Activated CD4-positive, alpha-beta T cell treated with anti-CD3 and anti-CD28 coated beads for 48 hours (primary cell): ENCODE measurements at regions not wholly inside any gene's neighbourhood (a gene's known extent, or its start where the extent isn't known, plus 50 kb on each side); places are given as distances from the start of the nearest gene placed in this dataset.
"Not testable (repeated sequence)": the region's sequence is repeated elsewhere in the genome, so short reads cannot be mapped to it uniquely, and the experiment has no call there.

Source experiments
- DNase-seq: peaks from one replicate; pipeline ENCODE4 v3.0.0-alpha.2; 2020

DNA sequence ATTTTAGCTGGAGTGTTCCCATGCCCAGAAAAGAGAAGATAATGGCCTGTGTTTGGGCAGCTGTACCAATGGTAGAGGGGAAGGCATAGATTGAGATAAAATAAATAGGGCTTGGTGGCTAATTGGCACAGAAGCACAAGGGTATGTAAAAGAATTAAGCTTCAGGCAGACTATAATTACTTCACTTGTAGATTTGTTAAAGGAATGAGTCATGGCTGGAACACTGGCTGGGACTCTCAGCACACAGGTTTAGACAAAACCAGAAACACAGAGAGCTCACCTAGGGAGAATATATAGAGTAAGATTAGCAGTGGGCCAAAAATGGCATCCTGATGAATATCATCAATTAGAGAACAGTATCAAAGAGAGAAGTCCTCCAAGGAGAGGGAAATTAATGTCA is 198.3 kb upstream of the FIGN start:
- DNase-seq = no peak

DNA sequence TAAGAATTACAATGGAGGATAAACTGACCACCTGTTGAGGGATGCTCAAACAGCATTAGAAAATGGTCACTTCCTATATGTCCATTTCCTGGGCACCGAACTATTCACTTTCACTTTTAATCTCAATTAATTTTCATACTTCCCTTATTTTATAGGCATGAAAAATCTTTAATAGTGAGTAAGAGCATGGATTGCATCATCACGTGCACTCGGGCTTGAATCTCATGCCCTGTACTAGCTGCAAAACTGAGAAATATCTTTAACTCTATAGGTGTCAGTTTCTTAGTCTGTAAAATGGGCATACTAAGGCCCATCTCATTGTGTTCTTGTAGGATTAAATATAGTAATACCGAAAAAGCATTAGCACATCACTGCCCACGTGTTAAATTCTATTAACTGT is 183.9 kb upstream of the FIGN start:
- no peak for DNase-seq

DNA sequence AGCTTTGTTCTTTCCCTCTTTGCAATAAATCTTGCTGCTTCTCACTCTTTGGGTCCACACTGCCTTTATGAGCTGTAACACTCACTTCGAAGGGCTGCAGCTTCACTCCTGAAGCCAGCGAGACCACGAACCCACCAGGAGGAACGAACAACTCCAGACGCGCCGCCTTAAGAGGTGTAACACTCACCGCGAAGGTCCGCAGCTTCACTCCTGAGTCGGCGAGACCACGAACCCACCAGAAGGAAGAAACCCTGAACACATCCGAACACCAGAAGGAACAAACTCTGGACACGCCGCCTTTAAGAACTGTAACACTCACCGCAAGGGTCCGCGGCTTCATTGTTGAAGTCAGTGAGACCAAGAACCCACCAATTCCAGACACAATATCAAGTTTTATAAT is 178.7 kb upstream of the FIGN start:
- not testable (repeated sequence) for DNase-seq

DNA sequence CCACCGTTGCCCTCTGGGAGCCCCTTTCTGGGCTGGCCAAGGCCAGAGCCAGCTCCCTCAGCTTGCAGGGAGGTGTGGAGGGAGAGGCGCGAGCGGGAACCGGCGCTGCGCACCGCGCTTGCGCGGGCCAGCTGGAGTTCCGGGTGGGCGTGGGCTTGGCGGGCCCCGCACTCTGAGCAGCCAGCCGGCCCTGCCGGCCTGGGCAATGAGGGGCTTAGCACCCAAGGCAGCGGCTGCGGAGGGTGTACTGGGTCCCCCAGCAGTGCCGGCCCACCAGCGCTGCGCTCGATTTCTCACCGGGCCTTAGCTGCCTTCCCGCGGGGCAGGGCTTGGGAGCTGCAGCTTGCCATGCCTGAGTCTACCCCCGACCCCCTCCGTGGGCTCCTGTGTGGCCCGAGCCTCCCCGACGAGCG is 177.7 kb upstream of the FIGN start:
- not testable (repeated sequence) for DNase-seq

DNA sequence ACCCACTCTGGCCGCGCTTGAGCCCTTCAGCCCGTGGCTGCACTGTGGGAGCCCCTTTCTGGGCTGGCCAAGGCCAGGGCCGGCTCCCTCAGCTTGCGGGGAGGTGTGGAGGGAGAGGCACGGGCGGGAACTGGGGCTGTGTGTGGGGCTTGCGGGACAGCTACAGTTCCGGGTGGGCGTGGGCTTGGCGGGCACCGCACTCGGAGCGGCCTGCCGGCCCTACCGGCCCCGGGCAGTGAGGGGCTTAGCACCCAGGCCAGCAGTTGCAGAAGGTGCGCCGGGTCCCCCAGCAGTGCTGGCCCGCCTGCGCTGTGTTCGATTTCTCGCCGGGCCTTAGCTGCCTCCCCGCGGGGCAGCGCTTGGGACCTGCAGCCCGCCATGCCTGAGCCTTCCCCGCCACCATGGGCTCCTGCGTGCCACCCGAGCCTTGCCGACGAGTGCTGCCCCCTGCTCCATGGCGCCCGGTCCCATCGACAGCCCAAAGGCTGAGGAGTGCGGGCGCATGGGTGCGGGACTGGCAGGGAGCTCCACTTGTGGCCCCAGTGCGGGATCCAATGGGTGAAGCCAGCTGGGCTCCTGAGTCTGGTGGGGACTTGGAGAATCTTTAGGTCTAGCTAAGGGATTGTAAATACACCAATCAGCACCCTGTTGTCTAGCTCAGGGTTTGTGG is 173.7 kb upstream of the FIGN start:
- DNase-seq = no peak

DNA sequence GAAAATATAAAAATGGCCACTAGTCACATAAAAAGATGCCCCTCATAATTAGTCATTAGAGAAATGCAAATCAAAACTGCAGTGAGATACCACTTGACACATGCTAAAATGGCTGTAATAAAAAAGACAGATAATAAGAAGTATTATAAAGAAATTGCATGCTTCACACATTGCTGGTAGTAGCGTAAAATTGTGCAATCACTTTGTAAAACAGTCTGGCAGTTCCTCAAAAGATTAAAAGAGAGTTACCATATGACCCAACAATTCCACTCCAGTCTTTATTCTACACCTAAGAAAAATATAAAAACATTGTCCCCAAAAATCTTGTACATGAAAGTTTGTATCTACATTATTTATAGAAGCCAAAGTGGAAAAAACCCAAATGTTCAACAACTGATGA is 170.6 kb upstream of the FIGN start:
- no peak for DNase-seq

DNA sequence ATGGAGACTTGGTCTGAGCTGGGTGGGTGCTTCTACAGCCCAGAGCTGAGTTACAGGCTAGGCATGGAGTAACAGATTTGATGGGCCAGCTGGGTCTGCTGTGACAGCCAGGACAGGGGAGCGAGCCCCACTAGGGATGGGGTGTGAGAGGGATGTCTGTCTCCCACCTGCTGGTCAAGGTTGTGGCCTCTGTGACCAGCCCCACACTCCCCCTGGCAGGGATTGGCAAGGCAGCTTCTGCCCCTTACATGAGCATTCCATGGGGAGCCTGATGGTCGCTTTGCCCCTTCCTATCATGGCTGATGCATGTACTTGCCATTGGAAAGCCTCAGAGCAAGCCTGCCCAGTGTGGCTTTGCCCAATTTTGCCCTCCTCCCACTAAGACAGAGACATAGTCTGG is 162.0 kb upstream of the FIGN start:
- DNase-seq = no peak

DNA sequence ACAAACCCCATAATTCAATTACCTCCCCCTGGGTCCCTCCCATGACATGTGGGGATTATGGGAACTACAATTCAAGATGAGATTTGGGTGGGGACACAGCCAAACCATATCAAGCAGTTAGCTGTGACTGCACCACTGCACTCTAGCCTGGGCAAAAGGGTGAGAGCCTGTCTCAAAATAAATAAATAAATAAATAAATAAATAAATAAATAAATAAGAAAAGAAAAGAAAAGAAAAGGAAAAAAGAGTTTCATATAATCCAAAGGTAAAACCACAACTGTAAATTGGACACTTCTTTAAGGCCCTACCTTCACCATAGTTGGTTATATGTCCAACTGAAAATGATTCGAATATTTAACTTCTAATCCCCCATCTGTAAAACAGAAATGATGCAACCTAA is 157.6 kb upstream of the FIGN start:
- not testable (repeated sequence) for DNase-seq

DNA sequence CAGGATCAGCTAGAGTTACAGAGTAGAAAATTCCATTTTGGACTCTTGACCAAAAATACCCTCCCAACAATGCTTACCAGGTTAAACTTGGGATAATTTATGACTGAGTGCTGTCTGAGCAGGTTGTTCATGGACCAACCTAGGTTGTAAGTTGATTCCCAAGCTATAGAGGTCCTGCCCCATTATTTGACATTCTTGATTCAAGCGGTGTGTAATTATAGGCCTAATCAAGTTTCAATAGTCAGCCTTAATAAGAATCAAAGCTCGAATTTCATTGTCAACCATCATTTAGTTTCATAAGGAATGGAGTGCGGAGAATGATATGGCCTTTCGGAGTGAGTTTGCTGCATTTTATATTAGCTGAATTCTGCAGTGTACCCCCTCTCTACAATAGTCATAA is 152.8 kb upstream of the FIGN start:
- DNase-seq = no peak

DNA sequence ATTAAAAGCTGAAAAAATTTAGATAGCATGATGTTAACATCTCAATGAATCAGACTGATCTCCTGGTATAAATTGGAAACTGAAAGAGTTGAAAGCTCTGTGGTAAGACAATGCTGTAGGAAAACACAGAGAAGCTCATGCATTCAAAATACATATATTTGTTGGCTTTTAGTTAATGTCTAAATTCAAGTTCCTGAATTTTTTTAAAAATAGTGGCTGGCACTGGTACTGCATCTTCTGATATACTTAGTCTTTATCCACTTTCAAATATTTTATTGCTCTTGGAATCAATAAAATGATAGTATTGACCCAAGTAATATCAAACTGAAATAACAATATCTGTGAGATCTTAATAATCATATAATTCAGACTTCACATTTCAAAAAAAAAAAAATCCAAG is 151.4 kb upstream of the FIGN start:
- no peak for DNase-seq

DNA sequence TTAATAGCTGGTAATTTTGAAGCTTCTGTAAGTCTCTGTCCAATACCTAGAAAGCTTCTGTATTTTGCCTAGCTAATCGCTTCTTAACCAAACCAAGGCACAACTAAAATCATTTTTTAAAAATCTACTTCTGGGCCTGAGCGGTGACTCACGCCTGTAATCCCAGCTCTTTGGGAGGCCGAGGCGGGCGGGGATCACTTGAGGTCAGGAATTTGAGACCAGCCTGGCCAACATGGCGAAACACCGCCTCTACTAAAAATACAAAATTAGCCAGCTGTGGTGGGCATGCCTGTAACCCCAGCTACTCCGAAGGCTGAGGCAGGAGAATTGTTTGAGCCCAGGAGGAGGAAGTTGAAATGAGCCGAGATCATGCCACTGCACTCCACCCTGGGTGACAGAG is 148.6 kb upstream of the FIGN start:
- DNase-seq = no peak

DNA sequence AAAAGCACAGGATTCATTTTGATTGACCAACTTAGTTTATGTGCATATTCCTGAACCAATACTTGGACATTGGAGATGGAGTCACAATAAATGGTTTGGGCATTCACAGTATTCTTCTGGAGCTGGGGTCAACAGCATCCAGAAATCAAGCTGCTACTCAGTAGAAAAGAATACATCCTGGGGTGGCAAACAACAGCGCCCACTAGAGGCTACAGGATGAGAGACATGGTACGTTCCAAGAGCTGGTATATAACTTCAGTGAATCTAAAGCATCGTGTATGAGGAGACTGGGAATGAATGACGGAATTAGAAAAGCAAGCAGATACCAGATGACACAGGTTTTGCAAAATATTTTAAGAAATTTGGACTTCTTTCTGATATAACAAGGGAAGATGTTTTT is 142.9 kb upstream of the FIGN start:
- DNase-seq = peak; percentile 4

DNA sequence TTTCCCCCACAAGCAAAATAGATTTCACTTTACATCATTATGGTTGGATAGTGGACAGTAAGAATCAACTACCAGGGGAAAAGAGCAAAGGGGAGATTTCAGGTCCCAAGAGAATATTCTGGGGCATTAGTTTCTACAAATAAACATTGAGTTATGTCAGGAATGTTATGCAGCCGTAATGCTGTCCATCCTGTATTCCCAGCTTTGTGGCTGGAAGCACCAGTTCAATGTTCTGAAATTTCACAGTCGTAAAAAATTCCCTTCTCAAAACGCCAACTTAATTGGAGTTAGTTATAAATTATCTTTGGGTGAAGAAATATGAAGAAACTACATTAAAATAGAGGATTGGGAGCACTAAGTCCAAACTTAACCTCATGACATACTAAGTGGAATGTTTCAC is 141.5 kb upstream of the FIGN start:
- DNase-seq = no peak

DNA sequence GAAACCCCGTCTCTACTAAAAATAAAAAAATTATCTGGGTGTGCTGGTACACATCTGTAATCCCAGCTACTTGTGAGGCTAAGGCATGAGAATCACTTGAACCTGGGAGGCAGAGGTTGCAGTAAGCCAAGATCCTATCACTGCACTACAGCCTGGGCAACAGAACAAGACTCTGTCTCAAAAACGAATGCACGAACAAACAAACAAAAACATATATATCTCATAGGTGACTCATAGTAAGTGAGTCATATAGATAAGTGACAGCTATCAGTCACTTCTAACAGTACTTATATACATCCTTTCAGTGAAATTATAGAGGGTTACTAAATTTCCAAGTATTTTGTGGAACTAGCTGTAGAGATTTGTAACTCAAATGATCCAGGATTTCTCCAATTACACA is 127.3 kb upstream of the FIGN start:
- no peak for DNase-seq

DNA sequence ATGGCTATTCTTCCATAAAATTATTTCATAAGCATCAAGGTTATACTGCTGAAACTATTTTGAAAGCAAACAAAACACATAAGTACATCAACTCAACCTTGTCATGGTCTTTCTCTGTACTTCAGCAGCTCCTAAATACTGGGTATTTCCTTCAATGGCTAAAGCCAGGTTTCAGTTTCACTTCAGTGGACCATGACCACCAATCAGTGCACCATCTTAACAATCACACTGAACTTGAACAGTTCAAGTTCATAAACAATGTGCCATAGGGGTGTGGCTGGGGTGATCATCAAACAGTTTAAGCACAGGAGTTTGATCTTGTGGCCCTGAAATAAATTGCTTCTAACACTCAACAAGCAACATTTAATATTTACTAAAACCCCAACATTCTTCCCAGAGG is 124.1 kb upstream of the FIGN start:
- DNase-seq = no peak

DNA sequence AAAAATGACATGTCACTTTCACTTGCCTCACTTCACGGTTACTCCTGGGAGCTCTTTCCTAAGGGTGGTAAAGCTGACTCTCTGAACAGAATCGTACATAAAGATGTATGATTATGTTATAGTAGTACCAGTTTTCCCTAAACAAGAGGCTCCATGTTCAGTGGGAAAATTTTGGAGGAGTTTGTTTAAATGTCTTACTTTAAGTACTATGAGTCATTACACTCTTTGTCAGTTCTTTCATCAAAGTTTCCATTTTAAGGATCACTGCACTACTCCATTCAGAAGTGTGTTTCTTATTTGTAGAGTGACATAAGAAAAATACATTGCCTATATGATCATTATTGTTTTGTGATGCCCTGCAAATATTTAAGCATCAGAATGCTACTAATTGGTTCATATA is 121.1 kb upstream of the FIGN start:
- DNase-seq = no peak

DNA sequence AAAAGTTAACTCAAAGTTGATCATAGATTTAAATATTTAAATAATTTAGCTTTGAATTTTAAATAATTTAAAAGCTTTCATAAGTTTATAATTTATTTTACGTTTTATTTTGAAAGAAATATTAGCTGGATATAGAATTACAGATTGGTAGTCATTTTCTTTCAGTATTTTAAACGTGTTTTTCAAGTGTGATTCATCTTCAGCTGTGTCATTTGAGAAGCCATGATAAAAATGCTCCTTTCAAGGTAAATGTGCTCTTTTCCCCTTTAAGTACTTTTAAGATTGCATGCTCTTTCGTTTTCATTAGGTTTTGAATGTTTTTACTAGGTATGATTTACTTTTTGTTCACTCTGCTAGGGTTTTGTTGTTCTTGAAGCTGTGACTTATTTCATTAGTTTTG is 116.8 kb upstream of the FIGN start:
- DNase-seq = no peak

DNA sequence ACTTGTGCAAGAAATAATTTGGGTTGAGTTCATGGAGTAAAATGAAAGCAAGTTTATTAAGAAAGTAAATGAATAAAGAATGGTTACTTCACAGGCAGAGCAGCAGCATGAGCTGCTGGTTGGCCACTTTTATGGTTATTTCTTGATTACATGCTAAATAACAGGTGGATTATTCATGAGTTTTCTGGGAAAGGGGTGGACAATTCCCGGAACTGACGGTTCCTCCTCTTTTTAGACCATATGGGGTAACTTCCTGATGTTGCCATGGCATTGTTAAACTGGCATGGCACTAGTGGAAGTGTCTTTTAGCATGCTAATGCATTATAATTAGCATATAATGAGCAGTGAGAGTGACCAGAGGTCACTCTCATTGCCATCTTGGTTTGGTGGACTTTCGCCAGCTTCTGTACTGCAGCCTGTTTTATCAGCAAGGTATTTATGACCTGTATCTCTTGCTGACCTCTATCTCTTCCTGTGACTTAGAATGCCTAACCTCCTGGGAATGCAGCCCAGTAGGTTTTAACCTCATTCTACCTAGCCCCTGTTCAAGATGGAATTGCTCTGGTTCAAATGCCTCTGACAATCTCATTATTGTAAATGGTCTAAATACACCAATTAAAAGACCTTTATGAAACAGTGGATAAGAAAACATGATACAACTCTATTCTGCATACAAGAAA is 114.1 kb upstream of the FIGN start:
- DNase-seq = no peak

DNA sequence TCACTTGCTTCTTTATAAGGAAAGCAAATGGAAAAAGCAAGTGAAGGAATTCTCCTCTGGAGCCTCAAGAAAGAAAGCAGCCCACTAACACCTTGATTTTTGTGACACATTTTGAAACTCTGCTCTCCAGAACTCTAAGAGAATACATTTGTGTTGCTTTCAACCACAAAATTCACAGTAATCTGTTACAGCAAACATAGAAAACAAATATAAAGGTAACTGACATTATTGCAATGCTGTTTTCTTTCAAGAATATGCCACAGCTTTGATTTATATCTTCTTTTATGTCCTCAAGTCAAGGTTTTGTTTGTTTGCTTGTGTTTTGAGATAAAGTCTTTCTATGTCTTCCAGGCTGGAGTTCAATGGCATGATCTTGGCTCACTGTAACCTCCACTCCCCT is 103.1 kb upstream of the FIGN start:
- DNase-seq = no peak

DNA sequence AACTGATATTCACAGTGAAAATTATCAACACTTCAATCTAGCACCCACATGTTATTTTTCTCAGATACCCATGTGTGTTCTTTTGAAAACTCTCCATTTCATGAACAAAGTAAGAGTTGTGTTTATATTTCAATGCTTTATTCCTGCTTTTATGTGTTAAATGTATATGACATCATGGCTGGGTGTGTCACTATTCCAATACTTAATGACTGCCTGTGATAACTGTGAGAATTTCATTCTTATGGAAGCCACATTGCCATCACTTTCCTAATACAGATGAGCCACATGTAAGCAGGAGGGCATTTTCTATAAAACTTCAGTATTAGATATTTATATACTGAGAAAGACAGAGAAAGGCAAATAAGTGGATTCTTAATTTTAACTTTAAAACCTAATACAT is 100.4 kb upstream of the FIGN start:
- DNase-seq = no peak

DNA sequence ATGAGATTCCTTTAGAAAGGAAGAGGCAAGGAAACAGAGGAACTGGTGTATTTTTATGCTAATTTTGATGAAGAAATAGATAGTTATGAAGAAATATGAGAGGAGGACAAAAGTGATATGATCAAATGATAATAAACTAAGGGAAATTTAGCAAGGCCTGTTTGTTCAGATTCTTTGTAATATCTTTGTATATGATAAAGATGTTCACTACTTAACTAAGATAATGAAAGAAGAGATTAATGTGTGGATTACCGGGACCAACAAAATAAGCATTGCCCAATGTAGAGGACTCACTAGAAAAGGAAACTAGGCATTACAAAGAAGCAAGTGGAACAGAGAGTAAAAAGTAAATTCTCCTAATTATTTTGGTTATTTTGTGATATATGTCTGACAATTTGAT is 99.0 kb upstream of the FIGN start:
- no peak for DNase-seq

DNA sequence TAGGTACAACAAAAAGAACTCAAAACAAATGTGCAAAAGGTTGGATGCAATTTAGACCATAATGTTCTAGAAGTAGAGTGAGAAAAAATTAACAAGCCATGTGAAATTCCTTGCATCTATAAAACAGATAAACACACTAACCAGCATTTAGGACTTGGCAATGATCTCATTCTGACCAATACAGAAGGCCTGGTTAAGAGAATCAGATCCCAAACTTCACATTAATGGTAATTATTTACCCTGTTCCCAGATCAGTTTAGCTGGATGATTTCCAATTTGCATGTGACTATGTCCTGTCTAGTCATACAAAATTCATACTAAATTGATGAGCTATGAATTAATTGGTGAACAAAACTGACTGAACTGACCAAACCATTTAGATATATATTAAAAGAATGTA is 98.4 kb upstream of the FIGN start:
- DNase-seq = no peak

DNA sequence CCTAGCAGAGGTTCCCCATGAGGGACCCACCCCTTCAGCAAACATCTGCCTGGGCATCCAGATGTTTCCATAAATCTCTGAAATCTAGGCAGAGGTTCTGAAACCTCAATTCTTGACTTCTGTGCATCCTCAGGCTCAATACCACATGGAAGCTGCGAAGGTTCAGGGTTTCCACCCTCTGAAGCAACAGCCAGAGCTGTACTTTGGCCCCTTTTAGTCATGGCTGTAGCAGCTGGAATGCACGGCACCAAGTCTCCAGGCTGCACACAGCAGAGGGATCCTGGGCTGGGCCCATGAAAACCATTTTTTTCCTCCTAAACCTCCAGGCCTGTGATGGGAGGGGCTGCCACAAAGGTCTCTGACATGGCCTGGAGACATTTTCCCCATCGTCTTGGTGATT is 93.0 kb upstream of the FIGN start:
- DNase-seq = no peak

DNA sequence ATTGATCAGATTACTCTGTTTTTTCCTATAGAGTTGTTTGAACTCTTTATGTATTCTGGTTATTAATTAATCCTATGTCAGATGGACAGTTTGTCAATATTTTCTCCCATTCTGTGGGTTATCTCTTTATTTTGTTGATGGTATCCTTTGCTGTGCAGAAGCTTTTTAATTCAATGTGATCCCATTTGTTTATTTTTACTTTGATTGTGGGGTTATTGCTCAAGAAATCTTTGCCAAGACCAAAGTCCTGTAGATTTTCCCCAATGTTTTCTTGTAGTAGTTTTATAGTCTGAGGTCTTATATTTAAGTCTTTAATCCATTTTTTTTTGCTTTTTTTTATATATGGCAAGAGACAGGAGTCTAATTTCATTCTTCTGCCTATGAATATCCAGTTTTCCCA is 86.2 kb upstream of the FIGN start:
- DNase-seq = no peak

DNA sequence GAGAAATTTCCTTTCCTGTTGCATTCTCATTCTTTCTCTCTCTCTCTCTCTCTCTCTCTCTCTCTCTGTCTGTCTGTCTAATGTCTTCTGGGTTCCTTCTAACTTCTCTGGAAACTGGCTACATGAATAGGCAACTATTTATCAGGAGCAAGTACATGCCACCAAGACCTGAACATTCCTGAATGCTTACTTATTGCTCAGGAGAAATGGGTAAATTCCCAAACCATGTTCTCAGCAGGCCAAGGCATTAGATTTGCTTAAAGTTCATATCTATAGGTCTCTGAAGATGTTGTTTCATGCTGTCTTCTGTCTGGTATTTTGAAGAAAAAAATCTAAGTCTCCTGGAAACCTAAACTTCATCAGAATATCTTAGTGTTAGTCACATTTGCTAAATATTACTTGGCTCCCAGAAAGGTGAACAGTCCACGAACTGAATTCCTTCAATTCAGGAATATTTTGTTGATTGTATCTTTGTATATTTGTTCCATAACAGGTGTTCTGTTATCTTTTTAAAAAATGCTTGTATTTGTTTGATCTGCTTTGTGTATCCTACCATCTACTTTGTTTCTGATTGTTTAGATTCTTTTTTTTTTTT is 77.2 kb upstream of the FIGN start:
- DNase-seq = no peak
